Heart left ventricle (tissue), 13 donors: ENCODE measurements at regions not wholly inside any gene's neighbourhood (a gene's known extent, or its start where the extent isn't known, plus 50 kb on each side); places are given as distances from the start of the nearest gene placed in this dataset.

Experiments
- POLR2A ChIP-seq, 2 donors: fragments of 450-650 bp; IDR thresholded peaks; one replicate each; pipeline ENCODE4 v1.6.1; 2017; ENCODE audit warnings: antibody characterized with exemption in 2 of 2, mild to moderate bottlenecking in 2 of 2, moderate library complexity in 2 of 2
- TF ChIP-seq, protein P1 (sequence below), 12 donors: fragments of 200-600 bp; sonication (generic) in 4 of 12; IDR thresholded peaks; one replicate each; pipeline versions ENCODE4 v1.5.0 to v1.8.0; 2018 to 2022; ENCODE audit warnings: antibody characterized with exemption in 12 of 12, mild to moderate bottlenecking in 5 of 12
- donor health status: ischemic (EF 13 %, LVEDD 7.1; RV severe dilation, severe dysfunction).
- donor health status: DM: no; HTN: yes; CAD: no.
- donor health status: DM: no; HTN: no; CAD: no.
- donor health status: ischemic (EF 25% LVEDD 6.9; RV normal size, moderate dysfunction).
- donor health status: ischemic (EF 25% LVEDD 5.7; RV mildly dilated, moderate dysfunction).
- donor health status: ischemic (EF 35%, LVEDD 5.7; RV mildly dilated, moderate dysfunction).
- donor health status: nonischemic (EF 11% LVEDD 7.7; RV severe dilation, severe dysfunction).
- donor health status: DM: yes; HTN: yes; CAD: no.
- donor health status: PGD.
- donor health status: ischemic (EF 29% LVEDD 5.4; RV normal size, mild dysfunction).
- donor health status: nonischemic (EF 23%, LVEDD 6.1; RV moderate dilation, normal function).

DNA sequence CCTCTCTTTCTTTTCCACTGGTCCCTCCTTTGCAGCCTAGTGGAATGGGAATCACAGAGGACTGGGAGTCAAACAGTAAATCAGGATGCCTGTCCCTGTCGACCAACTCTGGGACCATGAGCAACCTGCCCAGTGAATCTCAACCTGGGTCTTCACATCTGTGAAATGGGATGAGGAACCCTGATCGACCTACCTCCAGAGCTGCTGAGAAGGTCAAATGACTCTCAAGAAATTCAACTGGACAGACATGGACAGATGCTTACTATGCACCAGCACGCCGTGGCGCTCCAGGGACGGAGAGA lies 73.3 kb upstream of the TAF1B start:
- TF ChIP-seq, protein P1, sequence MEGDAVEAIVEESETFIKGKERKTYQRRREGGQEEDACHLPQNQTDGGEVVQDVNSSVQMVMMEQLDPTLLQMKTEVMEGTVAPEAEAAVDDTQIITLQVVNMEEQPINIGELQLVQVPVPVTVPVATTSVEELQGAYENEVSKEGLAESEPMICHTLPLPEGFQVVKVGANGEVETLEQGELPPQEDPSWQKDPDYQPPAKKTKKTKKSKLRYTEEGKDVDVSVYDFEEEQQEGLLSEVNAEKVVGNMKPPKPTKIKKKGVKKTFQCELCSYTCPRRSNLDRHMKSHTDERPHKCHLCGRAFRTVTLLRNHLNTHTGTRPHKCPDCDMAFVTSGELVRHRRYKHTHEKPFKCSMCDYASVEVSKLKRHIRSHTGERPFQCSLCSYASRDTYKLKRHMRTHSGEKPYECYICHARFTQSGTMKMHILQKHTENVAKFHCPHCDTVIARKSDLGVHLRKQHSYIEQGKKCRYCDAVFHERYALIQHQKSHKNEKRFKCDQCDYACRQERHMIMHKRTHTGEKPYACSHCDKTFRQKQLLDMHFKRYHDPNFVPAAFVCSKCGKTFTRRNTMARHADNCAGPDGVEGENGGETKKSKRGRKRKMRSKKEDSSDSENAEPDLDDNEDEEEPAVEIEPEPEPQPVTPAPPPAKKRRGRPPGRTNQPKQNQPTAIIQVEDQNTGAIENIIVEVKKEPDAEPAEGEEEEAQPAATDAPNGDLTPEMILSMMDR (IDR thresholded peaks at IDR 0.05) = no peak
- TF ChIP-seq POLR2A (IDR thresholded peaks at IDR 0.05) = no peak
